Stimulated activated CD4-positive, alpha-beta T cell treated with anti-CD3 and anti-CD28 coated beads, TNF-alpha, amount 100 ng/mL, for 4 hours (primary cell): ENCODE measurements at regions not wholly inside any gene's neighbourhood (a gene's known extent, or its start where the extent isn't known, plus 50 kb on each side); places are given as distances from the start of the nearest gene placed in this dataset.
A peak's percentile ranks its signal among the peaks of the same experiment; 100 is the strongest.
"Not testable (repeated sequence)": the region's sequence is repeated elsewhere in the genome, so short reads cannot be mapped to it uniquely, and the experiment has no call there.

Experiments
- DNase-seq, 3 experiments: peaks; one replicate each; pipeline ENCODE4 v3.0.0-alpha.2; 2020; ENCODE audit warnings: low read depth in 3 of 3

- no peak for DNase-seq
Measured at GRCh38 chr5:157978061-157978460, 119.1 kb upstream of the CLINT1 start.

- no peak for DNase-seq
Measured at GRCh38 chr5:157976429-157976828, 117.5 kb upstream of the CLINT1 start.

- no peak for DNase-seq
Measured at GRCh38 chr5:157972579-157972978, 113.6 kb upstream of the CLINT1 start.

- no peak for DNase-seq
Measured at GRCh38 chr5:157971571-157972216, 112.7 kb upstream of the CLINT1 start.

GRCh38 chr5:157968570-157968969, 109.6 kb upstream of the CLINT1 start:
- DNase-seq, result not testable (repeated sequence)

GRCh38 chr5:157965989-157966388, 107.0 kb upstream of the CLINT1 start:
- no peak for DNase-seq

GRCh38 chr5:157965040-157965678, 106.2 kb upstream of the CLINT1 start:
- no peak for DNase-seq

GRCh38 chr5:157963761-157964160, 104.8 kb upstream of the CLINT1 start:
- DNase-seq, result no peak

GRCh38 chr5:157963244-157963643, 104.3 kb upstream of the CLINT1 start:
- no peak for DNase-seq

GRCh38 chr5:157962686-157963085, 103.7 kb upstream of the CLINT1 start:
- DNase-seq, result not testable (repeated sequence)

- no peak for DNase-seq
Measured at GRCh38 chr5:157961896-157962590, 103.1 kb upstream of the CLINT1 start.

GRCh38 chr5:157961176-157961575, 102.2 kb upstream of the CLINT1 start:
- no peak for DNase-seq

GRCh38 chr5:157959370-157959769, 100.4 kb upstream of the CLINT1 start:
- no peak for DNase-seq

GRCh38 chr5:157956271-157956885, 97.4 kb upstream of the CLINT1 start:
- no peak for DNase-seq

GRCh38 chr5:157955541-157956172, 96.7 kb upstream of the CLINT1 start:
- DNase-seq, result no peak

GRCh38 chr5:157952374-157952685, 93.4 kb upstream of the CLINT1 start:
- DNase-seq, result no peak

- DNase-seq, result no peak
Measured at GRCh38 chr5:157951673-157952373, 92.9 kb upstream of the CLINT1 start.

GRCh38 chr5:157949520-157949919, 90.6 kb upstream of the CLINT1 start:
- DNase-seq, result no peak

- DNase-seq, result peak; percentile 43 to 58 (median 53)
Measured at GRCh38 chr5:157948738-157949410, 89.9 kb upstream of the CLINT1 start.

- DNase-seq, result no peak
Measured at GRCh38 chr5:157947156-157947555, 88.2 kb upstream of the CLINT1 start.

GRCh38 chr5:157945822-157946221, 86.9 kb upstream of the CLINT1 start:
- not testable (repeated sequence) for DNase-seq
